Esophagus squamous epithelium (tissue), 4 donors: ENCODE measurements at regions not wholly inside any gene's neighbourhood (a gene's known extent, or its start where the extent isn't known, plus 50 kb on each side); places are given as distances from the start of the nearest gene placed in this dataset.

Experiments used
- POLR2A ChIP-seq, 4 donors: fragments of 450-650 bp; IDR thresholded peaks; one replicate each; pipeline ENCODE4 v1.6.1; 2017; ENCODE audit warnings: antibody characterized with exemption in 4 of 4, mild to moderate bottlenecking in 4 of 4, moderate library complexity in 3 of 4
- TF ChIP-seq, protein P1 (sequence below), 6 experiments: fragments of 450-650 bp in 4 of 6; fragments of 200-600 bp in 2 of 6; sonication (generic) in 2 of 6; IDR thresholded peaks; one replicate each; pipeline ENCODE4 v1.5.1; 2016 to 2019; ENCODE audit warnings: antibody characterized with exemption in 6 of 6, mild to moderate bottlenecking in 4 of 6, moderate library complexity in 4 of 6

DNA sequence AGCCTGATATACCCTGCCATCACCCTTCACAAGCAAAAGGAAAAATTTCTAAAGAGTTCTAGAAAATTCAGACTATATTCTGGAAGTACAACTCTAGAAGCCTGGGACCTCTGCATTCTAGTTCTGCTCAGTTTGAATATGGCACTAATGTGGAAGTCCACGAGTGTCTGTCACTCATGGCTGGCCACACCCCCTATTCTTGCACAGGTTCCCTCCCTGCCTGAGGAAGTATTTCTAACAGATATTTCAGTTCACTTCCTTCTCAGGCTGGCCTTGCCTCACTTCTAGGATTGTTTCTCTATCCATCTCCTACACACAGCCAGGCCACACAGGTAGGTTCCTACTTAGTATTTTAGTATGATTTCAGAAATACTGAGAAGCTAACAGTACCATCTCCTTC, 67.4 kb downstream of the PHLDA1 start:
- TF ChIP-seq, protein P1, sequence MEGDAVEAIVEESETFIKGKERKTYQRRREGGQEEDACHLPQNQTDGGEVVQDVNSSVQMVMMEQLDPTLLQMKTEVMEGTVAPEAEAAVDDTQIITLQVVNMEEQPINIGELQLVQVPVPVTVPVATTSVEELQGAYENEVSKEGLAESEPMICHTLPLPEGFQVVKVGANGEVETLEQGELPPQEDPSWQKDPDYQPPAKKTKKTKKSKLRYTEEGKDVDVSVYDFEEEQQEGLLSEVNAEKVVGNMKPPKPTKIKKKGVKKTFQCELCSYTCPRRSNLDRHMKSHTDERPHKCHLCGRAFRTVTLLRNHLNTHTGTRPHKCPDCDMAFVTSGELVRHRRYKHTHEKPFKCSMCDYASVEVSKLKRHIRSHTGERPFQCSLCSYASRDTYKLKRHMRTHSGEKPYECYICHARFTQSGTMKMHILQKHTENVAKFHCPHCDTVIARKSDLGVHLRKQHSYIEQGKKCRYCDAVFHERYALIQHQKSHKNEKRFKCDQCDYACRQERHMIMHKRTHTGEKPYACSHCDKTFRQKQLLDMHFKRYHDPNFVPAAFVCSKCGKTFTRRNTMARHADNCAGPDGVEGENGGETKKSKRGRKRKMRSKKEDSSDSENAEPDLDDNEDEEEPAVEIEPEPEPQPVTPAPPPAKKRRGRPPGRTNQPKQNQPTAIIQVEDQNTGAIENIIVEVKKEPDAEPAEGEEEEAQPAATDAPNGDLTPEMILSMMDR (IDR thresholded peaks at IDR 0.05) = no peak
- no peak for TF ChIP-seq POLR2A (IDR thresholded peaks at IDR 0.05)
